Omental fat pad (tissue), 3 donors: ENCODE measurements at regions not wholly inside any gene's neighbourhood (a gene's known extent, or its start where the extent isn't known, plus 50 kb on each side); places are given as distances from the start of the nearest gene placed in this dataset.

ENCODE experiments used
- ATAC-seq: fragments of 150-250 bp; one replicate; pipeline ENCODE4 v1.9.1; 2016; ENCODE audit warnings: mild to moderate bottlenecking, moderate library complexity; ENCODE audit not compliant: low FRiP score
- DNase-seq: peaks from one replicate; pipeline ENCODE4 v3.0.0-alpha.2; 2019; ENCODE audit warnings: low spot score
- TF ChIP-seq, protein P1 (sequence below), 3 donors: fragments of 450-650 bp; IDR thresholded peaks; one replicate each; pipeline ENCODE4 v1.5.1; 2016 to 2017; ENCODE audit warnings: antibody characterized with exemption in 3 of 3, mild to moderate bottlenecking in 3 of 3, moderate library complexity in 2 of 3

DNA sequence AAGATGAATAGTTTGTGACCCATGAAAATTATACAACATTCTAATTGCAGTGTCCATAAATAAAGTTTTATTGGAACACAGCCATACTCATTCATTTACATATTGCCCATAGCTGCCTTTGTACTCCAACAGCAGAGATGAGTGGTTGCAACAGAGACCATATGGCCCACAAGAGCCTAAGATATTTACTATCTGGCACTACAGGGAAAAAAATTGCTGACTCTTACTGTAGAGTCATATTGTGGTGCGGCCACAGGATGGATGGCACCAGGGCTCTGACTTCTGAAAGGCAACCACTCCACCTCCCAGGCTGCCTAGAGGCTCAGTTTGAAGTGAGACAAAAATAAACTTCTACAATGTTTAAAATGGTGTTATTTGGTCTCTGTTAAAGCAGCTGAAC, 404.0 kb upstream of the ATP5MC3 start:
- ATAC-seq (no peak), DNase-seq (no peak)

DNA sequence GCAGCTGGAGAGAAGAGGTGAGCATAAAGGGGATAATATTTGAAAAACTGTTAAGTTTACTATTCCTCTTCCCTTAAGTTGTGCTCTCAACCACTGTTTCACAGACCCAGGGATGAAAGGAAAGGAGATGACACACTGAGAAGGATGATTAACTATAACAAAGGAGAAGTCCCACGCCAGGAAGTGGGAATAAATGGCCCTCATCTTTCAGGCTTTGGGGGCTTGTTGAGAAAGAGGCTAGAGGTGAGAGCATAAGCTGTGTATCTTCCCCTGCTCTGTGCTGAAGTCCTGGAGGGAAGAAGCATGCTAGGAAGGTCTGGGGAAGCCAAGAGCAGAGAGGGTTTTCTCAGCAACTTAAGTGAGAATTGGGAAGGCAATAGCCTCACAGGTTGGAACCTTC, 399.1 kb upstream of the ATP5MC3 start:
- TF ChIP-seq, protein P1, sequence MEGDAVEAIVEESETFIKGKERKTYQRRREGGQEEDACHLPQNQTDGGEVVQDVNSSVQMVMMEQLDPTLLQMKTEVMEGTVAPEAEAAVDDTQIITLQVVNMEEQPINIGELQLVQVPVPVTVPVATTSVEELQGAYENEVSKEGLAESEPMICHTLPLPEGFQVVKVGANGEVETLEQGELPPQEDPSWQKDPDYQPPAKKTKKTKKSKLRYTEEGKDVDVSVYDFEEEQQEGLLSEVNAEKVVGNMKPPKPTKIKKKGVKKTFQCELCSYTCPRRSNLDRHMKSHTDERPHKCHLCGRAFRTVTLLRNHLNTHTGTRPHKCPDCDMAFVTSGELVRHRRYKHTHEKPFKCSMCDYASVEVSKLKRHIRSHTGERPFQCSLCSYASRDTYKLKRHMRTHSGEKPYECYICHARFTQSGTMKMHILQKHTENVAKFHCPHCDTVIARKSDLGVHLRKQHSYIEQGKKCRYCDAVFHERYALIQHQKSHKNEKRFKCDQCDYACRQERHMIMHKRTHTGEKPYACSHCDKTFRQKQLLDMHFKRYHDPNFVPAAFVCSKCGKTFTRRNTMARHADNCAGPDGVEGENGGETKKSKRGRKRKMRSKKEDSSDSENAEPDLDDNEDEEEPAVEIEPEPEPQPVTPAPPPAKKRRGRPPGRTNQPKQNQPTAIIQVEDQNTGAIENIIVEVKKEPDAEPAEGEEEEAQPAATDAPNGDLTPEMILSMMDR (IDR thresholded peaks at IDR 0.05) = no peak
- ATAC-seq (no peak), DNase-seq (no peak)

More for the DNA sequence above, 404.0 kb upstream of the ATP5MC3 start:
- TF ChIP-seq, protein P1 (IDR thresholded peaks at IDR 0.05) = no peak

DNA sequence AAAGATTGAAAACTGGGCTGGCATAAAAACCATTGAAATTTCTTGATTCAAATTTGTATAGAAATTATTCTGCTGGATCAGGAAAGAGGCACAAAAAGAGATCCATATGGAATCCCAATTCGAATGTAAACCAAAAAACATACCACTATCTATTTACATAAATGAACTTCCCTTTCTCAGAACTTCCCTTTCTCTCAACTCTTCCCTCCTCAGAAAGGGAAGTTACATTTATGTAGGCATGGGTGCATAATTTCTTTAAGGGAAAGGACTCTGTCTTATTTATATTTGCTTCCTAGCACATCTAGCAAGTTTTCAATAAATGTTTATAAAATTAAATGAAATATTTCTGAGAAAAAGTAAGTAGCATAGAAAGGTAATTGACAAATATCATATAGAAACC, 398.1 kb upstream of the ATP5MC3 start:
- no peak for ATAC-seq
- no peak for DNase-seq
- TF ChIP-seq, protein P1 (IDR thresholded peaks at IDR 0.05) = no peak

DNA sequence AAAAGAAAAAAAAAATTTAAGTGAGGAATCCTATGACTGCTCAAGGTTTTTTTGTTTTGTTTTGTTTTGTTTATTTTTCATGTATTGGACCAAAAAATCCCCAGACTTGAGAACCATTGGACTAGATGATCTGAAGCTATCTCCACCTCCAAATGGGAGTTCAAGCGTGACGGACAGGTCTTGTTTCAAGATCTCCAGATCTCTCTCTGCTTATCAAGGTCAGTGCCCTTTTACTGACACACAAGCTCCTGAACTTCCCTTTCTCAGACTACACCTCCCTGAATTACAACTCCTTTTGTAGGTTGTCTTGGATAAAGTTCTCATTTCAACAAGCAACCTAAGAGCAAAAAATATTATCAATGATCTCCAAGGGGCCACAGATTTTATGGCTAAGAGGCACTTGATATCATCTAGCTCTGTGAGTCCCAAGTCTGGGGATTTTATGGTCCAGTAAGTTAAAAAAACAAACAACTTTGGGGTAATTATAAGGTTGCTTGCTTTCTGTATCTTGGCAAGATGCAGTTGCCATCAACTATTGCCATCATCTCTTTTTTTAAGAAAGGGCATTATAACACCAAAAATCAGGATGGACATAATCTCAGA, 396.0 kb upstream of the ATP5MC3 start:
- TF ChIP-seq, protein P1 (IDR thresholded peaks at IDR 0.05) = no peak
- DNase-seq = no peak
- no peak for ATAC-seq

DNA sequence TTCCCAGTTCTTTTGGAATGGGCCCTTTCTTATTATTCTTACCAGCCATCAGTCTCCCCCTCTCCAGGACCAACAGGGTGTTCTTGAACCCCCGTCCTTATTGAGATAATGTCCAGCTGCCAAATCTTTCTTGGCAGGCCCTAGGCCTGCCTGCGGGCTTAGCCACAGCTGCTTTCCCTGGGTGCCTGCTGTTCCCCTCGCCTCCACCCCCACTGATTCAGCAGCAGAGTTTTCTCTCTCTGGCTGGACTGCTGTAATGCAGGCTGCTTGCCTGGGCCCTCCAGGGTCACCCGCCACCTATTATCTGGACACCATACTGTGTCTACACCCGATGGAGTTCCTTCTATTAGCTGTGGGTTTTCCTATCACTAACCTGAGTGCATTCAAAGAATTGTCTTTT, 395.4 kb upstream of the ATP5MC3 start:
- DNase-seq (no peak), ATAC-seq (no peak)
- TF ChIP-seq, protein P1 (IDR thresholded peaks at IDR 0.05) = no peak

DNA sequence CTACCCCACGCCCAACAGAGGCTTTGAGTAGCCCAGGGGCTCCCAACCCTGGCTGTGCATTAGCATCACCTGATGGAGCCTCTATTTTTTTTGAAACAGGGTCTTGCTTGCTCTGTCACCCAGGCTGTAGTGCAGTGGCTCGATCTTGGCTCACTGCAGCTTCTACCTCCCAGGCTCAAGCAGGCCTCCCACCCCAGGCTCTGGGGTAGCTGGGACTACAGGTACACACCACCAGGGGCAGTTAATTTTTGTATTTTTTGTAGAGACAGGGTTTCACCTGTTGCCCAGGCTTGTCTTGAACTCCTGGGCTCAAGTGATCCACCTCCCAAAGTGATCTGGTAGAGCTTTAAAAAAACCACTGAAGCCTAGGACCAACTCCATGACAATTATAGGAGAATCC, 394.8 kb upstream of the ATP5MC3 start:
- DNase-seq (no peak), ATAC-seq (no peak)
- TF ChIP-seq, protein P1 (IDR thresholded peaks at IDR 0.05) = no peak
